ENCODE measurements at regions not wholly inside any gene's neighbourhood (a gene's known extent, or its start where the extent isn't known, plus 50 kb on each side); places are given as distances from the start of the nearest gene placed in this dataset.

DNA sequence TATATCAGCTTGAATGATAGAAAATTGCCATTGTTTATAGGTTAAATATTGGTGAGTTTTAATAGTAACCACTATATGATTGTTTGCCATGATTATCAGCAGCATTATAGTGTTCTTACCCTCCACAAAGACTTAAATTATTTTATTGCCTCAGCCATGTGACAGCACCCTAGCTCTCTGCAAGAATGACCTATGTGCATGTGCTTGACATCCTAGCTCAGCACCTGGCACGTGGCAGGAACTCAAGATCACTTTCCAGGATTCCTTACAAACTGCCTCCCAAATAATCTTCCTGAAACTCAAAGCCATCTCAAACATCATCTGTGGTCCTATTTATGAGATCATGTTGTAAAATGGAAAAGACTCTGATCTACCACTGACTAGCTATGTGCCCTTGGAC, 68.1 kb upstream of the ANKRD30A start:
- TF ChIP-seq, protein P1, sequence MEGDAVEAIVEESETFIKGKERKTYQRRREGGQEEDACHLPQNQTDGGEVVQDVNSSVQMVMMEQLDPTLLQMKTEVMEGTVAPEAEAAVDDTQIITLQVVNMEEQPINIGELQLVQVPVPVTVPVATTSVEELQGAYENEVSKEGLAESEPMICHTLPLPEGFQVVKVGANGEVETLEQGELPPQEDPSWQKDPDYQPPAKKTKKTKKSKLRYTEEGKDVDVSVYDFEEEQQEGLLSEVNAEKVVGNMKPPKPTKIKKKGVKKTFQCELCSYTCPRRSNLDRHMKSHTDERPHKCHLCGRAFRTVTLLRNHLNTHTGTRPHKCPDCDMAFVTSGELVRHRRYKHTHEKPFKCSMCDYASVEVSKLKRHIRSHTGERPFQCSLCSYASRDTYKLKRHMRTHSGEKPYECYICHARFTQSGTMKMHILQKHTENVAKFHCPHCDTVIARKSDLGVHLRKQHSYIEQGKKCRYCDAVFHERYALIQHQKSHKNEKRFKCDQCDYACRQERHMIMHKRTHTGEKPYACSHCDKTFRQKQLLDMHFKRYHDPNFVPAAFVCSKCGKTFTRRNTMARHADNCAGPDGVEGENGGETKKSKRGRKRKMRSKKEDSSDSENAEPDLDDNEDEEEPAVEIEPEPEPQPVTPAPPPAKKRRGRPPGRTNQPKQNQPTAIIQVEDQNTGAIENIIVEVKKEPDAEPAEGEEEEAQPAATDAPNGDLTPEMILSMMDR (IDR thresholded peaks at IDR 0.05; ENCODE audit: extremely low read depth in 1 of 2, insufficient read depth in 1 of 2, low read depth in 1 of 2, low read length in 2 of 2) = no peak
- TF ChIP-seq POLR2A (IDR thresholded peaks at IDR 0.05; ENCODE audit: low read depth, low read length) (no peak), EZH2 (IDR thresholded peaks at IDR 0.05; ENCODE audit: borderline replicate concordance, low read depth, low read length, severe bottlenecking) (no peak), MYC (IDR thresholded peaks at IDR 0.05; ENCODE audit: low read depth, low read length) (no peak), POLR2AphosphoS5 (IDR thresholded peaks at IDR 0.05; ENCODE audit: insufficient read depth, low read depth, low read length) (no peak)
- TF ChIP-seq, protein P2, sequence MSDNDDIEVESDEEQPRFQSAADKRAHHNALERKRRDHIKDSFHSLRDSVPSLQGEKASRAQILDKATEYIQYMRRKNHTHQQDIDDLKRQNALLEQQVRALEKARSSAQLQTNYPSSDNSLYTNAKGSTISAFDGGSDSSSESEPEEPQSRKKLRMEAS (IDR thresholded peaks at IDR 0.05; ENCODE audit: insufficient read depth, insufficient read length) = no peak

Measured in endothelial cell of umbilical vein (primary cell).